Breast epithelium (tissue), 4 donors: ENCODE measurements at regions not wholly inside any gene's neighbourhood (a gene's known extent, or its start where the extent isn't known, plus 50 kb on each side); places are given as distances from the start of the nearest gene placed in this dataset.
A peak's percentile ranks its signal among the peaks of the same experiment; 100 is the strongest.

Experiments
- DNase-seq, 2 donors: peaks; one replicate each; pipeline ENCODE4 v3.0.0-alpha.2; 2019; ENCODE audit warnings: low spot score in 2 of 2
- H3K27ac ChIP-seq, 2 donors: fragments of 200-600 bp; sonication (generic) in 1 of 2; one replicate each; pipeline ENCODE4 v1.5.1; 2016 to 2019; ENCODE audit warnings: mild to moderate bottlenecking in 1 of 2
- H3K27me3 ChIP-seq, 2 donors: fragments of 200-600 bp; sonication (generic) in 1 of 2; one replicate each; pipeline versions ENCODE4 v1.5.1 to v1.6.0; 2017 to 2019; ENCODE audit warnings: control low read depth in 1 of 2, mild to moderate bottlenecking in 1 of 2
- H3K36me3 ChIP-seq: fragments of 200-600 bp; one replicate; pipeline ENCODE4 v1.5.1; 2019
- H3K4me1 ChIP-seq, 2 donors: fragments of 200-600 bp; sonication (generic); one replicate each; pipeline ENCODE4 v1.5.1; 2016 to 2019; ENCODE audit warnings: control low read depth in 1 of 2
- H3K4me3 ChIP-seq, 3 donors: fragments of 200-600 bp; sonication (generic); 1 replicate in 2 of 3; 2 replicates in 1 of 3; pipeline ENCODE4 v1.5.1; 2016 to 2019; ENCODE audit warnings: mild to moderate bottlenecking in 3 of 3, moderate library complexity in 2 of 3
- H3K9me3 ChIP-seq, 2 donors: fragments of 200-600 bp; sonication (generic) in 1 of 2; one replicate each; pipeline ENCODE4 v1.5.1; 2016 to 2019; ENCODE audit warnings: control low read depth in 1 of 2
- CTCF ChIP-seq, 3 donors: fragments of 450-650 bp; IDR thresholded peaks; one replicate each; pipeline ENCODE4 v1.5.1; 2016 to 2017; ENCODE audit warnings: antibody characterized with exemption in 3 of 3, mild to moderate bottlenecking in 3 of 3, moderate library complexity in 3 of 3
- POLR2A ChIP-seq: fragments of 450-650 bp; IDR thresholded peaks from one replicate; pipeline ENCODE4 v1.6.1; 2016; ENCODE audit warnings: antibody characterized with exemption, mild to moderate bottlenecking, moderate library complexity
- POLR2AphosphoS5 ChIP-seq, 3 donors: sonication (generic); formaldehyde crosslinking; IDR thresholded peaks; one replicate each; pipeline ENCODE4 v1.6.1; 2017; ENCODE audit warnings: antibody characterized with exemption in 3 of 3
- intact Hi-C: fragments of 100-400 bp; cut with DNase I; formaldehyde crosslinking; loops from one replicate; pipeline ENCODE4 v1.15.1; 2023; ENCODE audit warnings: low total_unique reads

- no peak overlapping the region for H3K4me3 ChIP-seq
- no peaks in the 10 kb centered on the region for H3K4me1 ChIP-seq
- H3K36me3 ChIP-seq, result no peaks in the 10 kb centered on the region
- H3K27me3 ChIP-seq, result no peaks in the 10 kb centered on the region
- DNase-seq, result no peak
- no peak overlapping the region for H3K27ac ChIP-seq
- intact Hi-C loops, result no loop called here
- no peaks in the 10 kb centered on the region for H3K9me3 ChIP-seq
- TF ChIP-seq CTCF (IDR thresholded peaks at IDR 0.05), result no peak
- no peak for TF ChIP-seq POLR2A
- no peak for TF ChIP-seq POLR2AphosphoS5 (IDR thresholded peaks at IDR 0.05)
Measured at GRCh38 chr5:54619731-54620130, 102.2 kb downstream of the SNX18 start.

GRCh38 chr5:54616518-54617220 lies 99.1 kb downstream of the SNX18 start:
- peak overlapping the region; percentile 40 to 56 for H3K27ac ChIP-seq

GRCh38 chr5:54616031-54616430 lies 98.5 kb downstream of the SNX18 start:
- Histone ChIP-seq H3K36me3 (no peaks in the 10 kb centered on the region), H3K4me1 (no peaks in the 10 kb centered on the region), H3K4me3 (no peak overlapping the region), H3K27me3 (no peaks in the 10 kb centered on the region), H3K27ac (peak overlapping the region; percentile 40 to 56), H3K9me3 (no peaks in the 10 kb centered on the region)
- TF ChIP-seq POLR2AphosphoS5 (IDR thresholded peaks at IDR 0.05), result peak in 2 of 3 donors; percentile 24 to 40
- no peak for TF ChIP-seq CTCF (IDR thresholded peaks at IDR 0.05)
- TF ChIP-seq POLR2A, result no peak
- intact Hi-C loops, result no loop called here
- peak in 1 of 2 donors; percentile 74 for DNase-seq

More at GRCh38 chr5:54616518-54617220, 99.1 kb downstream of the SNX18 start:
- H3K36me3 ChIP-seq, result no peaks in the 10 kb centered on the region
- no peak for TF ChIP-seq POLR2A
- no peak for TF ChIP-seq POLR2AphosphoS5 (IDR thresholded peaks at IDR 0.05)
- intact Hi-C loops, result no loop called here
- no peaks in the 10 kb centered on the region for H3K27me3 ChIP-seq
- no peak for DNase-seq
- H3K9me3 ChIP-seq, result no peaks in the 10 kb centered on the region
- H3K4me1 ChIP-seq, result no peaks in the 10 kb centered on the region
- H3K4me3 ChIP-seq, result no peak overlapping the region

GRCh38 chr5:54615381-54615780 lies 97.8 kb downstream of the SNX18 start:
- intact Hi-C loops, result no loop called here
- peak overlapping the region; percentile 34 to 40 for H3K27ac ChIP-seq
- no peaks in the 10 kb centered on the region for H3K9me3 ChIP-seq
- no peaks in the 10 kb centered on the region for H3K4me1 ChIP-seq
- no peaks in the 10 kb centered on the region for H3K36me3 ChIP-seq
- TF ChIP-seq POLR2A (no peak), CTCF (IDR thresholded peaks at IDR 0.05) (no peak), POLR2AphosphoS5 (IDR thresholded peaks at IDR 0.05) (no peak)
- H3K27me3 ChIP-seq, result no peaks in the 10 kb centered on the region
- no peak overlapping the region for H3K4me3 ChIP-seq
- DNase-seq, result no peak

- Histone ChIP-seq H3K27ac (no peak overlapping the region), H3K27me3 (no peaks in the 10 kb centered on the region), H3K9me3 (no peaks in the 10 kb centered on the region), H3K36me3 (no peaks in the 10 kb centered on the region), H3K4me1 (no peaks in the 10 kb centered on the region), H3K4me3 (no peak overlapping the region)
- DNase-seq, result no peak
- no peak for TF ChIP-seq CTCF (IDR thresholded peaks at IDR 0.05)
- intact Hi-C loops, result loop anchor here (1.0 kb wide), 1 partner anchor 12 kb away; no protein-coding TSS in a partner anchor
Measured at GRCh38 chr5:54612711-54613110, 95.2 kb downstream of the SNX18 start.
